PC-3 (cell line): ENCODE measurements at regions not wholly inside any gene's neighbourhood (a gene's known extent, or its start where the extent isn't known, plus 50 kb on each side); places are given as distances from the start of the nearest gene placed in this dataset.
"Not testable (repeated sequence)": the region's sequence is repeated elsewhere in the genome, so short reads cannot be mapped to it uniquely, and the experiment has no call there.

Experiments
- ATAC-seq: fragments of 200-7000 bp; cut with Tn5 transposase; 2 replicates; pipeline ENCODE4 v1.9.1; 2020; ENCODE audit warnings: mild to moderate bottlenecking, moderate library complexity
- BruUV-seq: library from RNA; stranded (reverse); fragments of 400-500 nt; replicated peaks from 2 replicates; lab custom pipeline; 2021; lab: Mats Ljungman, UMichigan
- CTCF ChIA-PET: fragments of 300-600 bp; sonication (Branson Sonifier 250); formaldehyde crosslinking; loops from one replicate; lab custom pipeline; 2022; ENCODE audit warnings: antibody characterized with exemption; lab: Charles Lee
- POLR2A ChIA-PET: fragments of 300-600 bp; sonication (Branson Sonifier 250); formaldehyde crosslinking; loops from one replicate; lab custom pipeline; 2022; ENCODE audit warnings: antibody characterized with exemption; ENCODE audit not compliant: unreplicated experiment; lab: Charles Lee
- DNase-seq: peaks from one replicate; pipeline ENCODE4 v3.0.0-alpha.2; 2015
- H2AFZ ChIP-seq: fragments of 300-600 bp; sonication (generic); 2 replicates; pipeline ENCODE4 v1.6.0; 2016; ENCODE audit warnings: antibody characterized with exemption, low read length
- H3F3A ChIP-seq: fragments of 300-600 bp; sonication (generic); one replicate; pipeline ENCODE4 v1.6.0; 2017; ENCODE audit warnings: antibody characterized with exemption, low read length, control low read depth, mild to moderate bottlenecking; ENCODE audit not compliant: unreplicated experiment
- H3K27ac ChIP-seq: fragments of 300-600 bp; sonication (generic); 2 replicates; pipeline ENCODE4 v1.5.1; 2016; ENCODE audit warnings: mild to moderate bottlenecking, low read length
- H3K27me3 ChIP-seq: fragments of 300-600 bp; sonication (generic); 2 replicates; pipeline ENCODE4 v1.6.1; 2016; ENCODE audit warnings: low read length, mixed read lengths
- H3K36me3 ChIP-seq: fragments of 300-600 bp; sonication (generic); 2 replicates; pipeline ENCODE4 v1.6.1; 2016; ENCODE audit warnings: low read depth, mixed run types, low read length, mixed read lengths
- H3K4me1 ChIP-seq: fragments of 300-600 bp; sonication (generic); 2 replicates; pipeline ENCODE4 v1.5.1; 2016; ENCODE audit warnings: low read length; ENCODE audit not compliant: insufficient read depth
- H3K4me2 ChIP-seq: fragments of 300-600 bp; sonication (generic); 2 replicates; pipeline ENCODE4 v1.6.0; 2016; ENCODE audit warnings: low read length
- H3K4me3 ChIP-seq: fragments of 300-600 bp; sonication (generic); 2 replicates; pipeline ENCODE4 v1.5.1; 2016; ENCODE audit warnings: mild to moderate bottlenecking, low read length, mixed read lengths
- H3K79me2 ChIP-seq: fragments of 300-600 bp; sonication (generic); 2 replicates; pipeline ENCODE4 v1.6.1; 2017; ENCODE audit warnings: low read length, mixed read lengths
- H3K9ac ChIP-seq: fragments of 300-600 bp; sonication (generic); 2 replicates; pipeline ENCODE4 v1.6.0; 2016; ENCODE audit warnings: mild to moderate bottlenecking, low read length
- H3K9me2 ChIP-seq: fragments of 300-600 bp; sonication (generic); replicated peaks from 2 replicates; pipeline ENCODE4 v1.6.1; 2016; ENCODE audit warnings: mixed run types, low read length, mixed read lengths
- H3K9me3 ChIP-seq: fragments of 300-600 bp; sonication (generic); 2 replicates; pipeline ENCODE4 v1.6.1; 2016; ENCODE audit warnings: low read length, mixed read lengths
- H4K20me1 ChIP-seq: fragments of 300-600 bp; sonication (generic); 2 replicates; pipeline ENCODE4 v1.6.1; 2016; ENCODE audit warnings: low read length, mixed read lengths
- CTCF ChIP-seq: fragments of 300-600 bp; sonication (generic); conservative IDR thresholded peaks from 2 replicates; pipeline ENCODE4 v1.5.1; 2017; ENCODE audit warnings: antibody characterized with exemption, low read depth, mild to moderate bottlenecking, low read length
- EZH2 ChIP-seq: fragments of 300-600 bp; sonication (generic); IDR thresholded peaks from one replicate; pipeline ENCODE4 v1.6.1; 2017; ENCODE audit warnings: antibody characterized with exemption, mild to moderate bottlenecking, low read length; ENCODE audit not compliant: unreplicated experiment
- EZH2phosphoT487 ChIP-seq: fragments of 300-600 bp; sonication (generic); IDR thresholded peaks from 2 replicates; pipeline ENCODE4 v1.6.1; 2018; ENCODE audit warnings: mild to moderate bottlenecking, antibody characterized with exemption, low read length, borderline replicate concordance
- intact Hi-C: fragments of 100-400 bp; cut with micrococcal nuclease; formaldehyde crosslinking; loops from 2 replicates; pipeline ENCODE4 v1.9.0; 2023

GRCh38 chr20:30511322-30512030, 746.0 kb upstream of the DEFB115 start:
- POLR2A ChIA-PET: no interaction called here

GRCh38 chr20:30513050-30513628, 744.3 kb upstream of the DEFB115 start:
- Histone ChIP-seq H2AFZ (no peak overlapping the region), H3F3A (no peaks in the 10 kb centered on the region), H3K4me2 (no peak overlapping the region), H4K20me1 (no peaks in the 10 kb centered on the region), H3K9me2 (no peaks in the 10 kb centered on the region), H3K79me2 (no peaks in the 10 kb centered on the region), H3K4me3 (no peak overlapping the region), H3K27me3 (peaks cover 4% of the 10 kb centered on the region), H3K27ac (no peak overlapping the region), H3K36me3 (no peaks in the 10 kb centered on the region), H3K9ac (no peak overlapping the region), H3K4me1 (no peaks in the 10 kb centered on the region), H3K9me3 (peaks cover 5% of the 10 kb centered on the region)
- ChIA-PET POLR2A (no interaction called here), CTCF (no interaction called here)
- ATAC-seq: no peak
- TF ChIP-seq EZH2: no peak
- TF ChIP-seq EZH2phosphoT487: no peak
- no peak for TF ChIP-seq CTCF
- no TSS peak for BruUV-seq
- no peak for DNase-seq
- intact Hi-C loops: no loop called here

More at GRCh38 chr20:30511322-30512030, 746.0 kb upstream of the DEFB115 start:
- Histone ChIP-seq H3K4me2 (no peak overlapping the region), H3K9ac (no peak overlapping the region), H4K20me1 (no peaks in the 10 kb centered on the region), H3K9me3 (peaks cover 5% of the 10 kb centered on the region), H3K79me2 (no peaks in the 10 kb centered on the region), H3K9me2 (no peaks in the 10 kb centered on the region), H3K36me3 (no peaks in the 10 kb centered on the region), H3K4me1 (no peaks in the 10 kb centered on the region), H3K27ac (no peak overlapping the region), H3K4me3 (no peak overlapping the region), H3F3A (no peaks in the 10 kb centered on the region), H3K27me3 (no peaks in the 10 kb centered on the region), H2AFZ (no peak overlapping the region)
- CTCF ChIA-PET: no interaction called here
- no TSS peak for BruUV-seq
- intact Hi-C loops: no loop called here
- TF ChIP-seq EZH2phosphoT487 (no peak), CTCF (no peak), EZH2 (no peak)
- DNase-seq (no peak), ATAC-seq (no peak)

- H4K20me1 ChIP-seq, POLR2A ChIA-PET, H3K4me2 ChIP-seq, H3K79me2 ChIP-seq, H3K9me3 ChIP-seq, H3K36me3 ChIP-seq, H3K27ac ChIP-seq, intact Hi-C loops, DNase-seq, H3K9me2 ChIP-seq, H3K4me3 ChIP-seq, CTCF ChIA-PET, H3K4me1 ChIP-seq, H3K9ac ChIP-seq, H3F3A ChIP-seq, H2AFZ ChIP-seq, ATAC-seq, BruUV-seq: not testable (repeated sequence)
- H3K27me3 ChIP-seq: peaks cover 19% of the 10 kb centered on the region
These were observed 741.5 kb upstream of the DEFB115 start for GRCh38 chr20:30515915-30516314.

- H3K4me1 ChIP-seq, H2AFZ ChIP-seq, ATAC-seq, H3K79me2 ChIP-seq, DNase-seq, H3K4me3 ChIP-seq, intact Hi-C loops, POLR2A ChIA-PET, H3K9ac ChIP-seq, BruUV-seq, H3K36me3 ChIP-seq, H3K4me2 ChIP-seq, H3F3A ChIP-seq, H4K20me1 ChIP-seq, H3K27ac ChIP-seq, CTCF ChIA-PET, H3K9me3 ChIP-seq, H3K9me2 ChIP-seq: not testable (repeated sequence)
- H3K27me3 ChIP-seq: peaks cover 19% of the 10 kb centered on the region
These were observed 738.6 kb upstream of the DEFB115 start for GRCh38 chr20:30518906-30519305.
